HepG2 (cell line): ENCODE measurements at regions not wholly inside any gene's neighbourhood (a gene's known extent, or its start where the extent isn't known, plus 50 kb on each side); places are given as distances from the start of the nearest gene placed in this dataset.

Experiments used
- ATAC-seq: fragments of 200-7000 bp; cut with Tn5 transposase; 3 replicates; pipeline ENCODE4 v1.9.1; 2020; ENCODE audit warnings: mild to moderate bottlenecking, moderate library complexity
- BruUV-seq: library from RNA; stranded (reverse); fragments of 400-500 nt; replicated peaks from 2 replicates; lab custom pipeline; 2021; lab: Mats Ljungman, UMichigan
- CTCF ChIA-PET: fragments of 300-600 bp; formaldehyde crosslinking; extraction: SDS; loops from one replicate; lab custom pipeline; 2021; ENCODE audit warnings: low total read pairs, inconsistent platforms, low intra/inter-chr PET ratio; lab: Yijun Ruan, JAX
- POLR2A ChIA-PET: fragments of 350-600 bp; sonication (Branson Sonifier 250); formaldehyde crosslinking; loops from one replicate; lab custom pipeline; 2020; ENCODE audit warnings: antibody characterized with exemption, inconsistent platforms; lab: Yijun Ruan, JAX
- DNase-seq: peaks from one replicate; pipeline ENCODE4 v3.0.0-alpha.2; 2015; ENCODE audit warnings: low spot score
- FAIRE-seq: peaks from 3 replicates; lab custom pipeline; 2011; peaks lifted over from hg19 to GRCh38; lab: Jason Lieb, UNC
- H2AFZ ChIP-seq: one replicate; pipeline ENCODE4 v1.6.1; 2011; ENCODE audit warnings: low read length, inconsistent platforms
- H3K27ac ChIP-seq: fragments of 300-600 bp; 3 replicates; pipeline ENCODE4 v1.8.0; 2011; ENCODE audit warnings: mixed run types, mild to moderate bottlenecking, mixed read lengths, low read length, inconsistent platforms; ENCODE audit not compliant: insufficient read depth; ENCODE audit errors: extremely low read length
- H3K27me3 ChIP-seq, 2 experiments: fragments of 200-600 bp in 1 of 2; 2 replicates in 1 of 2; 3 replicates in 1 of 2; pipeline versions ENCODE4 v1.6.0 to v1.8.0; 2011; ENCODE audit warnings: low read length in 2 of 2, mild to moderate bottlenecking in 2 of 2, moderate library complexity in 2 of 2, inconsistent platforms in 1 of 2; ENCODE audit not compliant: insufficient read depth in 2 of 2, control insufficient read depth in 1 of 2
- H3K36me3 ChIP-seq, 2 experiments: fragments of 200-600 bp in 1 of 2; replicated peaks in 1 of 2; 2 replicates in 1 of 2; 3 replicates in 1 of 2; pipeline versions ENCODE4 v1.5.1 to v1.8.0; 2011; ENCODE audit warnings: low read length in 2 of 2, inconsistent platforms in 1 of 2; ENCODE audit not compliant: insufficient read depth in 2 of 2, control insufficient read depth in 1 of 2
- H3K4me1 ChIP-seq: 2 replicates; pipeline ENCODE4 v1.5.1; 2012; ENCODE audit warnings: low read length, inconsistent platforms; ENCODE audit not compliant: insufficient read depth
- H3K4me2 ChIP-seq: 2 replicates; pipeline ENCODE4 v1.6.0; 2011; ENCODE audit warnings: low read depth, low read length, inconsistent platforms
- H3K4me3 ChIP-seq, 3 experiments: fragments of 200-600 bp in 1 of 3; sonication (generic), shearing (Covaris generic) in 1 of 3; replicated peaks in 1 of 3; 2 replicates each; pipeline ENCODE4 v1.5.1; 2011 to 2016; ENCODE audit warnings: low read length in 3 of 3, inconsistent platforms in 2 of 3, low read depth in 2 of 3, mild to moderate bottlenecking in 2 of 3, control low read depth in 1 of 3, mixed read lengths in 1 of 3; ENCODE audit not compliant: insufficient read depth in 1 of 3
- H3K79me2 ChIP-seq: one replicate; pipeline ENCODE4 v1.6.1; 2011; ENCODE audit warnings: low read length, inconsistent platforms; ENCODE audit not compliant: insufficient read depth
- H3K9ac ChIP-seq: 2 replicates; pipeline ENCODE4 v1.6.0; 2011; ENCODE audit warnings: mild to moderate bottlenecking, low read depth, low read length, inconsistent platforms; ENCODE audit not compliant: insufficient read depth
- H3K9me3 ChIP-seq: 2 replicates; pipeline ENCODE4 v1.5.1; 2012; ENCODE audit warnings: mild to moderate bottlenecking, low read length
- H4K20me1 ChIP-seq: 2 replicates; pipeline ENCODE4 v1.6.0; 2011; ENCODE audit warnings: inconsistent platforms, mild to moderate bottlenecking, low read length, moderate library complexity; ENCODE audit not compliant: insufficient read depth
- CBX1 ChIP-seq: IDR thresholded peaks from one replicate; pipeline ENCODE4 v1.6.1; 2016; ENCODE audit warnings: antibody characterized with exemption, low read depth
- ELF3 ChIP-seq: IDR thresholded peaks from 2 replicates; pipeline ENCODE4 v1.6.1; 2016; ENCODE audit warnings: missing genetic modification reagents, missing compliant biosample characterization
- ETV5 ChIP-seq: IDR thresholded peaks from 2 replicates; pipeline ENCODE4 v1.6.1; 2018; ENCODE audit warnings: missing biosample characterization, missing genetic modification reagents, inconsistent platforms, borderline replicate concordance
- KMT2A ChIP-seq: sonication (generic); formaldehyde crosslinking; IDR thresholded peaks from 2 replicates; pipeline ENCODE4 v1.4.0; 2020; ENCODE audit warnings: missing genetic modification reagents
- MYNN ChIP-seq: sonication (generic); formaldehyde crosslinking; IDR thresholded peaks from 2 replicates; pipeline ENCODE4 v1.4.0; 2020; ENCODE audit warnings: mild to moderate bottlenecking, low read depth, missing genetic modification reagents
- ONECUT2 ChIP-seq: sonication (generic); formaldehyde crosslinking; IDR thresholded peaks from 2 replicates; pipeline ENCODE4 v1.4.0; 2020; ENCODE audit warnings: missing genetic modification reagents
- PITX1 ChIP-seq: sonication (generic); formaldehyde crosslinking; IDR thresholded peaks from 2 replicates; pipeline ENCODE4 v1.5.1; 2020; ENCODE audit warnings: mild to moderate bottlenecking, missing genetic modification reagents
- RBM39 ChIP-seq: fragments of 200-400 bp; formaldehyde crosslinking; IDR thresholded peaks from one replicate; pipeline ENCODE4 v1.6.1; 2018; ENCODE audit warnings: antibody characterized with exemption, mild to moderate bottlenecking, low read depth, low read length; ENCODE audit not compliant: poor library complexity, severe bottlenecking
- SRSF4 ChIP-seq: fragments of 200-400 bp; formaldehyde crosslinking; IDR thresholded peaks from one replicate; pipeline ENCODE4 v1.6.1; 2018; ENCODE audit warnings: mild to moderate bottlenecking, low read depth, low read length, moderate library complexity; ENCODE audit not compliant: poor library complexity, severe bottlenecking
- TERF1 ChIP-seq: sonication (generic); formaldehyde crosslinking; IDR thresholded peaks from 2 replicates; pipeline ENCODE4 v1.8.0; 2022; ENCODE audit warnings: mild to moderate bottlenecking, missing genetic modification reagents, moderate library complexity
- TGIF2 ChIP-seq: IDR thresholded peaks from 2 replicates; pipeline ENCODE4 v1.6.1; 2016; ENCODE audit warnings: control low read depth, missing compliant biosample characterization
- THAP7 ChIP-seq: sonication (generic); formaldehyde crosslinking; IDR thresholded peaks from 2 replicates; pipeline ENCODE4 v1.8.1; 2023; ENCODE audit warnings: mild to moderate bottlenecking, missing genetic modification reagents
- WIZ ChIP-seq: sonication (generic); formaldehyde crosslinking; IDR thresholded peaks from 2 replicates; pipeline ENCODE4 v1.5.1; 2020; ENCODE audit warnings: mild to moderate bottlenecking, missing genetic modification reagents
- ZNF329 ChIP-seq: sonication (generic); formaldehyde crosslinking; IDR thresholded peaks from 2 replicates; pipeline ENCODE4 v1.9.0; 2021; ENCODE audit warnings: low read depth, mild to moderate bottlenecking, missing genetic modification reagents
- ZNF354B ChIP-seq: sonication (generic); formaldehyde crosslinking; IDR thresholded peaks from 2 replicates; pipeline ENCODE4 v1.8.0; 2022; ENCODE audit warnings: mild to moderate bottlenecking, missing genetic modification reagents
- ZNF362 ChIP-seq: sonication (generic); formaldehyde crosslinking; IDR thresholded peaks from 2 replicates; pipeline ENCODE4 v1.4.0; 2020; ENCODE audit warnings: missing genetic modification reagents, mild to moderate bottlenecking, borderline replicate concordance
- ZNF589 ChIP-seq: sonication (generic); formaldehyde crosslinking; conservative IDR thresholded peaks from 2 replicates; pipeline ENCODE4 v1.8.0; 2022; ENCODE audit warnings: mild to moderate bottlenecking, moderate library complexity, missing genetic modification reagents
- ZNF891 ChIP-seq: sonication (generic); formaldehyde crosslinking; IDR thresholded peaks from 2 replicates; pipeline ENCODE4 v1.5.0; 2020; ENCODE audit warnings: mild to moderate bottlenecking, missing genetic modification reagents
- WGBS: methylation state at CpG from one replicate; pipeline ENCODE4 v1.1.6; 2017; ENCODE audit warnings: low lambda C conversion rate; 5-methylcytosine and 5-hydroxymethylcytosine counted together
- in situ Hi-C: cut with HindIII; loops from 2 replicates; pipeline ENCODE4 v1.10.0; 2017; ENCODE audit warnings: low pct_unique_long_range_greater_than_20kb; ENCODE audit not compliant: extremely low pct_ligation_motif_present
- intact Hi-C: fragments of 100-400 bp; cut with micrococcal nuclease; formaldehyde crosslinking; loops from one replicate; pipeline ENCODE4 v1.10.0; 2022; ENCODE audit not compliant: unreplicated experiment
- TF ChIP-seq, protein P1 (sequence below): sonication (generic); formaldehyde crosslinking; IDR thresholded peaks from 2 replicates; pipeline ENCODE4 v1.8.0; 2022; ENCODE audit warnings: missing genetic modification reagents, mild to moderate bottlenecking, moderate library complexity, borderline replicate concordance
- TF ChIP-seq, protein P2 (sequence below): sonication (generic); formaldehyde crosslinking; IDR thresholded peaks from 2 replicates; pipeline ENCODE4 v1.8.0; 2022; ENCODE audit warnings: missing genetic modification reagents, mild to moderate bottlenecking, borderline replicate concordance

DNA sequence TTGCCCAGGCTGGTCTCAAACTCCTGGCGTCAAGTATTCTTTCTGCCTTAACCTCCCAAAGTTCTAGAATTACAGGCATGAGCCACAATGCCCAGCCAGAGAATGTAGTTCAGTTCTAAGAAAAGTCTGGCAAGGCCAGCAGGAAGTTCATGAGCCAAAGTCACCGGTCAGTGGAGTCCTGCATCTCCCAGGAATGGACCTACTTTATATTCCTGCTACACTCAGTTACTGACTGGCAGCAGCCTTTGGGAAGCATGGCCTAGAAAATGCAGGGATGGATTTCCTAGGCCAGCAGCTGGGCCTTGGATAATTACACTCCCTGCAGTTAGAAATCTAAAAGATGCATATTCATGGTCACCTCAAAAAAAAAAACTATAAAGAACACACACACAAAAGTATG is 135.7 kb downstream of the CAAP1 start:
- WGBS: 61% methylated on average over 2 of the region's 2 CpGs
- H3K27me3 ChIP-seq: peaks cover 0 to 4% of the 10 kb centered on the region in 2 experiments; a peak in 1 of 5 replicates
- ChIA-PET CTCF (no interaction called here), POLR2A (no interaction called here)
- no peak for FAIRE-seq
- H2AFZ ChIP-seq: no peak overlapping the region
- BruUV-seq: no TSS peak
- no peaks in the 10 kb centered on the region for H3K4me1 ChIP-seq
- H3K27ac ChIP-seq: no peak overlapping the region
- in situ Hi-C loops (no loop called here), intact Hi-C loops (no loop called here)
- no peak for DNase-seq
- H3K79me2 ChIP-seq: no peaks in the 10 kb centered on the region
- H3K36me3 ChIP-seq: no peaks in the 10 kb centered on the region
- no peak overlapping the region for H3K9ac ChIP-seq
- no peak for TF ChIP-seq WIZ (CRISPR knock-in tag)
- no peak for TF ChIP-seq ZNF362
- TF ChIP-seq ZNF589 (CRISPR knock-in tag): no peak
- no peak for TF ChIP-seq SRSF4
- no peak for TF ChIP-seq KMT2A (CRISPR knock-in tag)
- TF ChIP-seq, protein P1, sequence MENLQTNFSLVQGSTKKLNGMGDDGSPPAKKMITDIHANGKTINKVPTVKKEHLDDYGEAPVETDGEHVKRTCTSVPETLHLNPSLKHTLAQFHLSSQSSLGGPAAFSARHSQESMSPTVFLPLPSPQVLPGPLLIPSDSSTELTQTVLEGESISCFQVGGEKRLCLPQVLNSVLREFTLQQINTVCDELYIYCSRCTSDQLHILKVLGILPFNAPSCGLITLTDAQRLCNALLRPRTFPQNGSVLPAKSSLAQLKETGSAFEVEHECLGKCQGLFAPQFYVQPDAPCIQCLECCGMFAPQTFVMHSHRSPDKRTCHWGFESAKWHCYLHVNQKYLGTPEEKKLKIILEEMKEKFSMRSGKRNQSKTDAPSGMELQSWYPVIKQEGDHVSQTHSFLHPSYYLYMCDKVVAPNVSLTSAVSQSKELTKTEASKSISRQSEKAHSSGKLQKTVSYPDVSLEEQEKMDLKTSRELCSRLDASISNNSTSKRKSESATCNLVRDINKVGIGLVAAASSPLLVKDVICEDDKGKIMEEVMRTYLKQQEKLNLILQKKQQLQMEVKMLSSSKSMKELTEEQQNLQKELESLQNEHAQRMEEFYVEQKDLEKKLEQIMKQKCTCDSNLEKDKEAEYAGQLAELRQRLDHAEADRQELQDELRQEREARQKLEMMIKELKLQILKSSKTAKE (CRISPR knock-in tag): no peak
- no peak for TF ChIP-seq ZNF329
- no peak for TF ChIP-seq ONECUT2 (CRISPR knock-in tag)
- no peak for TF ChIP-seq ZNF891 (CRISPR knock-in tag)
- no peak for TF ChIP-seq THAP7 (CRISPR knock-in tag)
- no peak for TF ChIP-seq CBX1
- TF ChIP-seq, protein P2, sequence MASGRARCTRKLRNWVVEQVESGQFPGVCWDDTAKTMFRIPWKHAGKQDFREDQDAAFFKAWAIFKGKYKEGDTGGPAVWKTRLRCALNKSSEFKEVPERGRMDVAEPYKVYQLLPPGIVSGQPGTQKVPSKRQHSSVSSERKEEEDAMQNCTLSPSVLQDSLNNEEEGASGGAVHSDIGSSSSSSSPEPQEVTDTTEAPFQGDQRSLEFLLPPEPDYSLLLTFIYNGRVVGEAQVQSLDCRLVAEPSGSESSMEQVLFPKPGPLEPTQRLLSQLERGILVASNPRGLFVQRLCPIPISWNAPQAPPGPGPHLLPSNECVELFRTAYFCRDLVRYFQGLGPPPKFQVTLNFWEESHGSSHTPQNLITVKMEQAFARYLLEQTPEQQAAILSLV (CRISPR knock-in tag): no peak
- TF ChIP-seq ETV5 (CRISPR knock-in tag): no peak
- TF ChIP-seq RBM39: no peak
- TF ChIP-seq TGIF2: no peak
- TF ChIP-seq ELF3 (CRISPR knock-in tag): no peak
- TF ChIP-seq ZNF354B (CRISPR knock-in tag): no peak
- TF ChIP-seq MYNN (CRISPR knock-in tag): no peak
- TF ChIP-seq TERF1 (CRISPR knock-in tag): no peak
- TF ChIP-seq PITX1 (CRISPR knock-in tag): no peak
- no peaks in the 10 kb centered on the region for H3K9me3 ChIP-seq
- ATAC-seq: no peak
- no peak overlapping the region for H3K4me2 ChIP-seq
- no peak overlapping the region for H3K4me3 ChIP-seq
- no peaks in the 10 kb centered on the region for H4K20me1 ChIP-seq
